ENCODE measurements at regions not wholly inside any gene's neighbourhood (a gene's known extent, or its start where the extent isn't known, plus 50 kb on each side); places are given as distances from the start of the nearest gene placed in this dataset.
"Not testable (repeated sequence)": the region's sequence is repeated elsewhere in the genome, so short reads cannot be mapped to it uniquely, and the experiment has no call there.

DNA sequence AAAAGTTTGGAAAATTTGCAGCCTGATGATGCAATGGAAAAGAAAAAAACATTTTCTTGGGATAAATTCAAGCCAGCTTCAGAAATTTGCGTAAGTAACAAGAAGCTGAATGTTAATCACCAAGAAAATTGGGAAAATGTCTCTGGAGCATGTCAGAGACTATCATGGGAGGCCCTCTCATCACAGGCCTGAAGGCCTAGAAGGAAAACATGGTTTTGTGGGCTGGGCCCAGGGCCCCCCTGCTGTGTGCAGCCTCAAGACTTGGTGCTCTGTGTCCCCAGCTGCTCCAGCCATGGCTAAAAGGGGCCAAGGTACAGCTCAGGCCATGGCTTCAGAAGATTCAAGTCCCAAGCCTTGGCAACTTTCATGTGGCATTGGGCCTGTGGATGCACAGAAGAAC, 1049.8 kb upstream of the GRIA3 start:
- WGBS, 3 donors = 36 to 75% (median 48%) methylated on average over 1 of the region's 1 CpG
- TF ChIP-seq, protein P1, sequence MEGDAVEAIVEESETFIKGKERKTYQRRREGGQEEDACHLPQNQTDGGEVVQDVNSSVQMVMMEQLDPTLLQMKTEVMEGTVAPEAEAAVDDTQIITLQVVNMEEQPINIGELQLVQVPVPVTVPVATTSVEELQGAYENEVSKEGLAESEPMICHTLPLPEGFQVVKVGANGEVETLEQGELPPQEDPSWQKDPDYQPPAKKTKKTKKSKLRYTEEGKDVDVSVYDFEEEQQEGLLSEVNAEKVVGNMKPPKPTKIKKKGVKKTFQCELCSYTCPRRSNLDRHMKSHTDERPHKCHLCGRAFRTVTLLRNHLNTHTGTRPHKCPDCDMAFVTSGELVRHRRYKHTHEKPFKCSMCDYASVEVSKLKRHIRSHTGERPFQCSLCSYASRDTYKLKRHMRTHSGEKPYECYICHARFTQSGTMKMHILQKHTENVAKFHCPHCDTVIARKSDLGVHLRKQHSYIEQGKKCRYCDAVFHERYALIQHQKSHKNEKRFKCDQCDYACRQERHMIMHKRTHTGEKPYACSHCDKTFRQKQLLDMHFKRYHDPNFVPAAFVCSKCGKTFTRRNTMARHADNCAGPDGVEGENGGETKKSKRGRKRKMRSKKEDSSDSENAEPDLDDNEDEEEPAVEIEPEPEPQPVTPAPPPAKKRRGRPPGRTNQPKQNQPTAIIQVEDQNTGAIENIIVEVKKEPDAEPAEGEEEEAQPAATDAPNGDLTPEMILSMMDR (IDR thresholded peaks at IDR 0.05) = no peak
- H3K27me3 ChIP-seq (ENCODE audit: insufficient read depth in 3 of 3, low read length in 2 of 3) = no peaks in the 10 kb centered on the region
- no peak for DNase-seq
- H3K9me3 ChIP-seq = no peaks in the 10 kb centered on the region
- H3K4me3 ChIP-seq = no peak overlapping the region
- intact Hi-C loops (cut with DNase I) = no loop called here
- H3K4me1 ChIP-seq = no peaks in the 10 kb centered on the region
- no peak overlapping the region for H3K27ac ChIP-seq
- H3K36me3 ChIP-seq (ENCODE audit: insufficient read depth in 1 of 2, low read depth in 1 of 2) = no peaks in the 10 kb centered on the region
- no peak for ATAC-seq

GRCh38 chrX:122135070-122135469, 1049.0 kb upstream of the GRIA3 start:
- no peak for DNase-seq
- peak in 1 of 4 donors; percentile 44 for ATAC-seq
- Histone ChIP-seq H3K27ac (no peak overlapping the region), H3K36me3 (ENCODE audit: insufficient read depth in 1 of 2, low read depth in 1 of 2) (no peaks in the 10 kb centered on the region), H3K9me3 (no peaks in the 10 kb centered on the region), H3K4me3 (no peak overlapping the region), H3K27me3 (ENCODE audit: insufficient read depth in 3 of 3, low read length in 2 of 3) (no peaks in the 10 kb centered on the region), H3K4me1 (no peaks in the 10 kb centered on the region)
- intact Hi-C loops (cut with DNase I) = no loop called here
- TF ChIP-seq, protein P1 (IDR thresholded peaks at IDR 0.05) = no peak
- 77 to 100% (median 98%) methylated on average over 2 of the region's 2 CpGs for whole genome bisulfite sequencing, 3 donors

DNA sequence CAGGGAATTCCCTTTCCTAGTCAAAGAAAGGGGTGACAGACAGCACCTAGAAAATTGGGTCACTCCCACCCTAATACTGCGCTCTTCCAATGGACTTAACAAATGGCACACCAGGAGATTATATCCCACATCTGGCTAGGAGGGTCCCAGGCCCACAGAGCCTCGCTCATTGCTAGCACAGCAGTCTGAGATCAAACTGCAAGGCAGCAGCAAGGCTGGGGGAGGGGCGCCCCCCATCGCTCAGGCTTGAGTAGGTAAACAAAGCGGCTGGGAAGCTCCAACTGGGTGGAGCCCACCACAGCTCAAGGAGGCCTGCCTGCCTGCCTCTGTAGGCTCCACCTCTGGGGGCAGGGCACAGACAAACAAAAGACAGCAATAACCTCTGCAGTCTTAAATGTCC, 1043.9 kb upstream of the GRIA3 start:
- H3K4me3 ChIP-seq; intact Hi-C loops (cut with DNase I); H3K4me1 ChIP-seq; H3K9me3 ChIP-seq; H3K27ac ChIP-seq; DNase-seq; H3K27me3 ChIP-seq (ENCODE audit: insufficient read depth in 3 of 3, low read length in 2 of 3); ATAC-seq; H3K36me3 ChIP-seq (ENCODE audit: insufficient read depth in 1 of 2, low read depth in 1 of 2): not testable (repeated sequence)
- 75 to 86% (median 86%) methylated on average over 5 of the region's 5 CpGs for WGBS, 3 donors

- Histone ChIP-seq H3K27ac (no peak overlapping the region), H3K9me3 (no peaks in the 10 kb centered on the region), H3K27me3 (ENCODE audit: insufficient read depth in 3 of 3, low read length in 2 of 3) (no peaks in the 10 kb centered on the region), H3K36me3 (ENCODE audit: insufficient read depth in 1 of 2, low read depth in 1 of 2) (no peaks in the 10 kb centered on the region), H3K4me1 (no peaks in the 10 kb centered on the region), H3K4me3 (no peak overlapping the region)
- ATAC-seq = no peak
- TF ChIP-seq, protein P1 (IDR thresholded peaks at IDR 0.05) = no peak
- DNase-seq = no peak
- intact Hi-C loops (cut with DNase I) = no loop called here
- 57 to 88% (median 82%) methylated on average over 1 of the region's 1 CpG for whole genome bisulfite sequencing, 3 donors
Measured at GRCh38 chrX:122154019-122154418, 1030.1 kb upstream of the GRIA3 start.

GRCh38 chrX:122168241-122168640, 1015.8 kb upstream of the GRIA3 start:
- DNase-seq (no peak), ATAC-seq (no peak)
- no peak overlapping the region for H3K27ac ChIP-seq
- H3K4me1 ChIP-seq = no peaks in the 10 kb centered on the region
- WGBS, 3 donors = 45 to 57% (median 49%) methylated on average over 2 of the region's 2 CpGs
- intact Hi-C loops (cut with DNase I) = no loop called here
- H3K9me3 ChIP-seq = no peaks in the 10 kb centered on the region
- H3K4me3 ChIP-seq = no peak overlapping the region
- no peaks in the 10 kb centered on the region for H3K36me3 ChIP-seq (ENCODE audit: insufficient read depth in 1 of 2, low read depth in 1 of 2)
- no peaks in the 10 kb centered on the region for H3K27me3 ChIP-seq (ENCODE audit: insufficient read depth in 3 of 3, low read length in 2 of 3)
- TF ChIP-seq, protein P1 (IDR thresholded peaks at IDR 0.05) = no peak
